GM18870 (cell line): ENCODE measurements at regions not wholly inside any gene's neighbourhood (a gene's known extent, or its start where the extent isn't known, plus 50 kb on each side); places are given as distances from the start of the nearest gene placed in this dataset.

Experiments used
- ATAC-seq: cut with Tn5 transposase; IDR thresholded peaks from one replicate; pipeline ENCODE4 v1.9.1; 2021; ENCODE audit warnings: moderate library complexity; ENCODE audit not compliant: unreplicated experiment

DNA sequence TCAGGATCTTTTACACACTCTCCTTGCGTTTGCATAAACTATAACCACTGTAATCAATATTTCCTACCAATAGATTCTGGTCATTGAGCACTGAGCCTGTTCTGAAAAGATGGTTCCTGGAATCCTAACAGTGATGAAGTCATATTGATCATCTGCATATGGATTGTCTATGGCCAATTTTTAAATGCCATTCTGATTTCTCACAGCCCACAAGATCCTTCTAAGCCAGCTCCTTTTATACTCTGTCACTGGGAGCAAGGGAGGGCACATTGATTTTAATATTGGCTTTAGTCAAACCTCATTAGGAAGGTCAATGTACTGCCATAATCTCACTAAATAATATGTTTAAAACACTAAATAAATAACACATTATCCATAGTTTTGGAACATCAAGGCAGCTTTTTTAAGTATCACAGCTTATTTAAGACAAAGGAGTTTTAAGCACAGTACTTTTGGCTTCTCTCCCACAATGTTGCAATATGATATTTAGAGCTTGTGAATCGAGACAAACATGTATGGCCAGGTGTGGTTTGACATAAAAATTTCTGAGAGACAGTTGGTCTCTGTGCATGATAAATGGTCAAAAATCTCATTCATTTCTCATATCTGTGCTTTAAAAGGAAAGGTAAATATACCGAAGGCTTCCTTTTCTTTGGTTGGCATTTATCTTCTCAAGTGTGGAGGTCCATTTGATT is 267.3 kb downstream of the MTX2 start:
- ATAC-seq: no peak

DNA sequence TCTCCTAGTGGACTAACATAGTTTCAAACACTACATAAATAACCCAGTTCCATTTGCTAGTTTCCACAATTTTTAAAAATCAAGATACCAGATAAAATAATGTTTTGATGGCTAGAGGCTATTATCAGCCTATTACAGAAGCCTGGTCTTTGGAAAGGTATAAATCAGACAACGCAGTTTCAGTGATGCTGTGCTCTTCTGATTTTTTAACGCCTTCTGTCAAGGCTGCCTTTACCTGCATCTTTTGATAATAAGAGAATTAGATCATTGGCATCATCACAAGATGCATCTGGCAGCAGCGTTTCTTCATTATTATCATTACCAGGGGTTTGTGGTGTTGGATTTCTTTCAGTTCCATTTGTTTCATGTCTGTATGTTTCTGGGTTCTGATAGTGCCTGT is 268.7 kb downstream of the MTX2 start:
- no peak for ATAC-seq

DNA sequence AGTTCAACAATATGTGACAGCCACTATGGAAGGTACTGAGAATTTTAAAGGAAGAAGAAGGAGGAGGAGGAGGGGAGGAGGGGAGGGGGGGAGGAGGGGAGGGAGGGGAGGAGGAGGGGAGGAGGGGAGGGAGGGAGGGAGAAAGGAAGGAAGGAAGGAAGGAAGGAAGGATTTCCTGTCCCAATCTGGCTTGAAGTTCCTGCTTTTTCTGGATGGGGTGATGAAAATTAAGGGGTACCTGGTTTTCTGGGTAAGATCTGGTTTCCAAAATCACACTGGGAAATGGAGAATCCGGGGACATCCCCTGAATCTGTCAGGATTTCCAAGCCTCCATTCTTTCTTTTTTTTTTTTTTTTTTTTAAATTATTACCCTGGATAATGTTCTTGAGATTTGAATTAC is 271.8 kb downstream of the MTX2 start:
- ATAC-seq: no peak

DNA sequence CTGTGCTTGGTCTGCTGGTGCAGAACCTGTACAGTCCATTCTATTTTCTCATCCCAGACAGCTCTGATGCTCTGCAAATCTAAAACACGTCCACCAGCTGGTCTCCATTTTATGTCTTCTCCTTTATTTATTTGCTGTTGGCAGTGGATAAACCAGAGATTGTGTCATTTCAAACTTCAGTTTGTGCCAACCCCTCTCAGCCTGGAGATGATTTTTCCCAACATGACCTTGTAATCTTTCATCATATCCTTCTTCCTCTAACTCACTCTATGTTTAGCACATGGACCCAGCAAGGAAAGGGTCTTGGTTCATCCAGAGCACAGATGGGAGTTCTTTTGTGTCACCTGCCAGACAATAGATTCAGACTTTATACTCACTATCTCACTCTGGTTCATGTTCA is 273.2 kb downstream of the MTX2 start:
- no peak for ATAC-seq

DNA sequence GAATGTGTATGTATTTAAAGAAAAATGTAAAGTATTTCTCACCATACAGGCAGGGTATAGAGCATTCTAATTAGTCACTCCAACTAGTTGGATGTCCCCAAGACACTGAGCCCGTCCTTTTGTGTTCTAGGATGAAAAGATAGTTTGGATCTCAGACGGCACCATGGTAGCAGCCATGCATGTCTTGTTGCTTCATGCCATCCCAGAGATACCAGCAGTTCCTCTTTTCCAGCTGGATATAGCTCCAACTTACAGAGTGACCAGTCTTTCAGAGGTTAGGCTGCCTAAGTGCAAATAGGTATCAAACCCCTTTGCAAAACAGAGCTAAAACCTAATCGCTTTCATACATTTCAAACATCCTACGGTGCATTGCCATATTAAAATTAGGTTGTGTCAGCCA is 275.3 kb downstream of the MTX2 start:
- no peak for ATAC-seq

DNA sequence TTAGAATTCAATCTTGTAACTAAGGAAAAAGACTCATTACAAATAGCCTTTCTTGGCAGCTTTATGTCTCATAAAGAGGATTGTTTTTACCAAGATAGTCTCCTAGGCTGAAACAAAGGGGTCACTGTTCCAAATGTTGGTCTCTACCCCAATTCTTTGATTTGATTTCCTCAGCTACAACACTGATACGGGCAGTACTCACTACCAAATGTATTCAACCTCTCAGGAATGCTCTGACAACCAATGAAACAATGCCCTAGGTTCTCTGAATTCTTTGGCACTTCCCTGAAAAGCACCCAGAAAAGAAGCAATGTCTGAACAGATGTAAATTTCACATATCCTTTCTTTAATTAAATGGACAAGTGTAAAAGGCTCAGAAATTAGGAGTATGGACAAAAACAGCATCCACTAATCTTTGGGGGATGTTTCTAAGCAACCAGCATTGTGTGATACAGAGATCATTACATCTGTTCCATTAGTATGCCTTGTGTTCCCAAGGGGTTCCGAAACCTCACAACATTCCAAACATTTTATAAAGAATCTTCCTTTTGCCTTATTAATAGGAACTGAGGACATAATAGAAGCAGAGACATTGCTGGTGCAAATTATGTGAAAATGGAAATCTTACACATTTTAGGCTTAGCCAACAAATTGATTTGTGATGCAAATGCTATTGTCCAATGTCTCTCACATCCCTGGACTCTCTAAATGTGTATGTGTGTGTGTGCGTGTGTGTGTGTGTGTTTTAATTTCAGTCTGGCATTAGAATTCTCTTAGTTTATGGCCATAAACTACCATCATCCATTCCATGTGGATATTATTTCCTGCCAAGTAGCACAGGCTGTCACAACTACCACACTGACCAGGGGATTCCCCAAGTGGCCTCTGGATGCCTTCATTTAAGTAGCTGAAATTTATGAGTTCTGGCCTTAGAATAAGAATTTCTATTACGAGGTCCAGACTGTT is 276.0 kb downstream of the MTX2 start:
- ATAC-seq: no peak

DNA sequence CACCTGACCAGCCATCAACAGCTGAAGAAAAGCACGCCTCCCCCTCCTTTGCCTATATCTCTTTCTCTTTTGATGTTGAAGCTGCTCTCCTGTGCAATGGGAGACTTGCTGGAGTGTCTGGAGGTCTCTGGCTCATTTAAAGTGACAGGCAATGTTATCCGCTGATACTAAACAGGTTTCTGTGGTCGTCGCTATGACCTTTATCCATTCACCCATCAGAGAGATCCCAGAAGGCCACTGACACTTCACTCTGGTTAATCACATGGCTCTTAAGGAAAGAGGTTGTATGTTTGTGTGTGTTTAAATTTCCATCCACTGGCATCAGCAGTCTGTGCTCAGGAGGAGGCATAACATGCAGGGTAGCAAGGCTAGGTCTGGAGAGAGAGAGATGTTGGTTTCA is 277.3 kb downstream of the MTX2 start:
- ATAC-seq: no peak

DNA sequence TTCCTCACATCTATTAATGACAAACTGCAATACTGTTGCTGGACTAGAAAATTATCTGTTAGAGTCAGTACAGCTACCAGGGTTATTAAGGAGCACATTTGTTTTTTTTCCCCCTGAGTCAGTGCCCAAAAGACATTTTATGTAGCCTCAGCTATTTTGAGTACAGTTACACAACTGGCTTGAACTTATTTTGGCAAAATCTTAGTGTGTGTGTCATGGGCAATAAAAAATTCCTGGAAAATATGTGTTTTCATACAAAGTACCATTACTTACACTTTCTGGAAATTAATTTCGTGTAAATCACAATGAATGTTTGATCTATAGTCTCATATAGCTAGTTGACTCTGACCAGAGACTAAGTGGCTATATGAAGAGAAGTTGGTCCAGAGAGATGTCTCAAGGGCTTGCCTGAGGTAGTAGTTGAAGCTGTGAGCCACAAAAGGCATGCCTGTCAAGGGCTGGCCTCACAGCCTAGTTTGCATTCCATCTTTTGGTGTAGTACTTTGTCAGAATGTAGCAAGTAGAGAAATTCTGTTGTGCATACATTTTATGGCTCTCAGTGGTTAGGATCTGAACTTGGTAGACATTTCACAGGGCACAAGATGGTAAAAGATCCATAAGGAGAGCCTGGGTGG is 283.4 kb downstream of the MTX2 start:
- no peak for ATAC-seq

DNA sequence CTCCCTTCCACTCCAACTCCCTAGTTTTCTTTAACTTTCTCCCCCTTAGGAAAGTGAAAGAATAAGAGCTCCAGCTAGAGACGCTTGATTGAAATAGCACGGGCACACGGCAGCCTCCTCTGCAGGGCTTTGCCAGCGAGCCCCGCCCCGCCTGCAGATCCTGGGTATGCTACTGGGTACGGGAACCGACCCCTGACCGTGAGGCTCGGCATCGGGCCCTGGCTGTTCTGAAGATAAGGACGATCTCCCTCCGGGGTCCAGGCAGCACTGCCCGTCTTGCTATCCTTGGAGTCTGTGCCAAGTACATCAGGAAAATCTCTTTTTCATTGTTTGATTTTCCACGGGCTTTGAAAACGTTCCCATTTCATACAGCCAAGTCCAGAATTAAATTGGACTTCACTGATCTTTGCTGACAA is 284.5 kb downstream of the MTX2 start:
- ATAC-seq: no peak

DNA sequence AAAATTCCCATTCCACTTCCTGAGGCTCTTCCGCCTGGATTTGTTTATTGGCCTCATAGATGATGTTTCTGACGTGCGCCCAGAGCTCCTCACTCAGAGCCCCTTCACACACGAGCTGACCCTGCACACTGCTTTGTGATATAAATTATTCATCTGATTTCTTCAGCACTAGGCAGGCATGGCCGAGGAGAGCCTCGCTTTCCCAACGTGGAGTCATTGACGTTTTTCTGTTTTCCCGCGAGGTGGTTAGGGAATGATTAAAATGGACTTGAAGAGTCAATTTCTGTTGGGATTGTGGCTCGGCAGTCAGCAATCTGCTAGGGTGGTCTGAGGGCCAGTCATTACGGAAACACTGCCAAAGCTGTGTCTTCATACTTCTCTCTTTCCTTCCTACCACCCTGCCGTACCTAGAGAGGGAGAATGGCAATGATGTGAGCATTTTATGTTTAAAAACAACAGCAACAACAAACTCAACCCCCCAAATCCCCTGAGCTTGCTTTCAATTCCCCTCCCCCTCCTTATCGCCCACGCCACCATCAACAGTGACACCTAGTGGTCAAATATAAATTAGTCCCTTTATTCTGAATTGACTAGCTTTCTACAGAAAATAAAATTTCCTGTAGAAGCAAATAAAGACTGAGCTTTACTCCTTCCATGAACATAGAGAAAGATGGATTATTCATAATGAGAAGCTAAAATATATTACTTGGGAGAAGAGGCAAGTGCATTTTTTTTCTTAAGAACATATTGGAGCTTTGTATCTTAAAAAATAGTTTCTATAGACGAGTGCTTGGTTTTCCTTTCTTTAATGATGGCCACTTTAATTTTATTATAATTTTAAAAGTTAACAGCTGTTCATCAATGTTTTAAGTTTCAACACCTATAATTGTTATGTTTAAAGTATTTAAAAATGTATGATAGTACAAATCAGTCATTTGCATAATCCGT is 285.1 kb downstream of the MTX2 start:
- no peak for ATAC-seq

DNA sequence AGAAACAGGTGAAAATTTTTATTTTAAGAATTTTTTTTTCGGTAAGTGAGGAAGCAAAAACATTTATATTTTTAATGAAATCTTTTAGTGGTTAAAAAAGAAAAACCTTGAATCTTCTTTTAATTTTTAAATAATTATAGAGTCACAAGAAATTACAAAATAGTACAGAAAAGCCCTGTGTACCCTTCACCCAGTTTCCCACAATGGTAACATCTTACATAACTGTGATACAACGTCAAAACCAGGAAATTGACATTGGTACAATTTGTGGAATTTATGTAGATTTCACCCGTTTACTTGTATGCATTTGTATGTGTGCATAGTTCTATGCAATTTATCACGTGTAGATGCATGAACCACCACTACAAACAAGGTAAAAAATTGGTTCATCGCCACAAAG is 285.9 kb downstream of the MTX2 start:
- no peak for ATAC-seq

DNA sequence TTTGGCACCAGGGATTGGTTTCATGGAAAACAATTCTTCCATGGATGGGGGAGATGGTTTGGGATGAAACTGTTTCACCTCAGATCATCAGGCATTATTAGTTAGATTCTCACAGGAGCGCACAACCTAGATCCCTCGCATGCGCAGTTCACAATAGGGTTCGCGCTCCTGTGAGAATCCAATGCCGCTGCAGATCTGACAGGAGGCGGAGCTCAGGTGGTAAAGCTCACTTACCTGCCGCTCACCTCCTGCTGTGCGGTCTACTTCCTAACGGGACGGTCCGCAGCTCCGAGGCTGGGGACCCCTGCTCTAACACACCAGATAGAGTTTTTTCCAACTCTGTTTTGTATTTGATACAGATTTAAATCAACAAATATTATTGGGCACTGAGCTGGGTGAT is 286.5 kb downstream of the MTX2 start:
- no peak for ATAC-seq

DNA sequence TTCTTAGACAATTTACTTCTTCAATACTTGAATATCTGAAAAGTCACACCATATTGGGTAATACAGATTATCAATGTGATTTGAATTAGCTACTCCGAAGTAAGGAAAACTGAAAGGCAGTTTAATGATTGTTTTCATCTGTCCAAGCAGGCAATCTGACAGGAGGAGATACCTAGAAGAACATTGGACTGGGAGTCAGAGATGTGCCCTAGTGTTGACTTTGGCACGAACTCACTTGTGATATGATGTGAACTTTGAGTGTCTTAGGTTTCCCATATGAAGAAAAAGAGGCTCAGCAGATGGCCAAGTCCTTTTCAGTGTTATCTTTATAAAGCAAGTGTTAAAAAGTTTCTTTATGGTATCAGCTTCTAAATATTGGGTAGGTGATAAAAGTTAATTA is 287.1 kb downstream of the MTX2 start:
- no peak for ATAC-seq

DNA sequence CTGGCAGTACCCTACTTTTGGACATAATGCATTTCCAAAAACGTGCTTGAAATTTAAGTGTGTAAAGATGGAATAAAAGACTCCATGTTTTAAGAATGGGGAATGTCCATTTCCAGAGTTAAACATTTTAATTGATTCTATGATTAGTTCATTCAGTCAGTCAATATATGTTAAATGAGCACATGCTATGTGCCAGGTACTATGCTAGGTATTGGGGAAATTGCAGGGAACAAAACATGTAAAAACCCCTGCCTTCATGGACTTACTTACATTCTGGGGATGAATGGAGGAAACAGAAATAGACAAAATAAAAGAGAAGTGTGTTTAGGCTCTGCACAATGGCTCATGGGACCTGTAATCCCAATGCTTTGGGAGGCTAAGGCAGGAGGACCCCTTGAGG is 288.6 kb downstream of the MTX2 start:
- ATAC-seq: no peak

DNA sequence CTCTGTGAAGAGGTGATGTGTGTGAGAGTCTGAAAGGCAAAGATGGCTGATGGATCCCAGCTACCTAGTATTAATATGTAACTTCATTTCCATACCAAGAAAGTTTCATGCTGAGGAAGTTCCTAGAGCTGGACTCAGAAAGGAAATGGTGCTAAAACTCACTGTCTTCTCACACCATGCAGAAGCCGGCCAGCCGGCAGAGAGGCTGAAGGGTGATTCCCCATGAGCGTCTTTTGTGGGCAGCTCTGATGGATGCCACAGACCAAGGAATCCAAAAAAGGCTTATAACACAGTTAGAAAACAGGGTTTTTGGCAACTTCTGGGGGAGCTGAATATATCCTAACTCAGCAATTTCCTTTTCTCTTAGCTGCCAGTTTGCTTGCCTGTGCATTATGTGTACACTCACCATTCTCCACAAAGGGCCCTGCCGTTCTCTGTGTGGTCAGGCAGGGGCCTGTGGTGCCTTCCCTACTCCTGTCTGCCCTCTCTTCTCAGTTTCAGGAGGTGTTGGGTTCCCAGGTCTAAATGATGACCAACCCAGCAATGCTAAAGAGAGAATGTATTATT is 289.4 kb downstream of the MTX2 start:
- ATAC-seq: no peak

DNA sequence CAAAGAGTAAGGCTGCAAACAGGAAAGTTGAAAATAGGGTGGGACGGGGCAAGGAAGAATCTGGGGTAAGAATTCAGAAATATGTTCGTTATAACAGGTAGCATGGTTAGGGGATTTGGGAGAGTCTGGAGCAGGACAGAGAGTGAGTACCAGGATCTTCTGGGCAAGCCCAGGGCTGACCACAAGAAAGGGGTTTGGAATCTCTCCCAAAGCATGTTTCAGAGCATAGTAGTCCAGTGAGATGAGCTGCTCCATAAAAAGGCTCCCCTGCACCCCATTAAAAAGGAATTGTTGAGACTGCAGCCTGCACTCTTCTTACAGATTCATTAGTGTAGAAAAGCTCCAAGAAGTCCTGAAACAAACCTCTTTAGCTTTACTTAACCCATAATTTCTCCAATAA is 291.1 kb downstream of the MTX2 start:
- no peak for ATAC-seq

DNA sequence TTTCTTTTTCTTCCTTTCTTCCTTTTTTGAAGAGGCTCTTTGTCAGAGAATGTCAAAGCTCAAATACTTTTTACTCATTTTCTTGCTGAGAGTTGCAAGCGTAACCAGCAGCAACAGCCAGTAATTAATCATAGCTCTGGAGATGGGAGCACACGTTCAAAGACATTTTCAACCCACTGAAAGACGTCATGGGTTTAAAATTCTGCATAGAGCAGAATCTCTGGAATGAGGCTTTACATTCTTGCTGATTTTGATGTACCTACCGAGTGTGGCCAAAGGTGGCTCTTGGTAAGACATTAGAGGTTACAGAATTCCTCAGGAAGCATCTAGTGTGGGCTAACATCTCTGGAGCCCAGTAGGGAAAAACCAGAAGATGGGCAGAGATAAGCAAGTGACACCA is 292.5 kb downstream of the MTX2 start:
- ATAC-seq: no peak

DNA sequence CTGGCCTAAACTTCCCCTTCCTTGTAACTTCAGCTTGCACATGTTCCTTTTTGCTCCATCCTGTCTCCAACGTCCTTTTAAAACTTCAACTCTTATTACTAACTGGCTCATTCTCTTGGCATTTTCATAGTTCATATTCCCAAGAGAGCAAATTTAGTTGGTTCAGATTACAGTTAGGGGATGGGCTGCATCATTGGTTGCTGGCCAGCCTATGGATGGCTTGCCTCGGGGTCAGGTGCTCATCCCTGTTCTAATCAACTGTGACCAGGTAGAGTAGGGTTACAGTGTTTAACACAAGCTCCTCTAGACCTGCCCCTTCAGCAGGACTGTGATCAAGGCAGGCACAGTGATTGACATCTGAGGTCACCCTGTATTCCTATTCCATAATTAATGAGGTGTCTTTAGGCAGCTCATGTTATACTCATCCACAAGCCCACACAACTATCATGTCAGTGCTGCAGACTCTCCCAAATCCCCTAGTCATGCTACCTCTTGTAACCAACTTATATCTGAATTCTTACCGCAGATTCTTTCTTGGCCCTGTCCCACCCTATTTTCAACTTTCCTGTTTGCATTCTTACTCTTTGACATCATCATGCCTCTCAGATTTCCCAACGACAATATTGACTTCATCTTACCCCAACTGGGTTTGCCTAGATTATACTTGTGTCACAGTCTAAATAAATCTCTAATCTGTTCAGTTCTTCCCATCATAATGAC is 293.3 kb downstream of the MTX2 start:
- ATAC-seq: no peak

DNA sequence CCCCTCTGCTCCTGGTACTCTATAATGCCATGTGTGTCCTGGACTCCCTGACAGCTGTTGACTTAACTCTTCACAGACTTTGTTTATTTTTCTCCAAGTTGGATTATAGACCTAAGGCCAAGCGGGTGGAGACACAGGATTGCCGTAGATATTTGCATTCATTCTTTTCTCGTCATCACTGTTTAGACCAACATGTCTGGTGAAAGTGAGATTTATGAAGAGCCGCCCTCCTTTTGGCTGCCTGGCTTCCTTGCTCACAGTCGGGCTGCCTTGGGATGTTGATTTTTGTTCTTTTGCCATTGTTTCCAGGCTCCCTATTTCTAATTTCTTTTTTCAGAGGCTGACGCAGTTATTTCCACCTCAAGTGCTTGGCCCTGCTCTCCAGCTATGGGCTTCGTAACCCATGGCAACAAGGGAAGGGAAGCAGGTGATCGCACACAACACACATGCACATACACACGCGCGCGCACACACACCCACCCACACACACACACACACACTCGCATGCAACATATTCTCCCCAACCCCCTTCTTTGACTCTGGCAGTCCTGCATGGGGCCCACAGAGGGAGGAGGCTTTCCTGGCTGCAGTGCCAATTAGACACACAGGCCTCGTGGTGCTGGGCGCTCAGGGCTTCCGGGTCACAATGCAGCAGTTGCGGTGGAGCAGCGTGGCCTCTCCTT is 296.5 kb downstream of the MTX2 start:
- ATAC-seq: no peak
